Subcutaneous abdominal adipose tissue (tissue), 5 donors: ENCODE measurements at regions not wholly inside any gene's neighbourhood (a gene's known extent, or its start where the extent isn't known, plus 50 kb on each side); places are given as distances from the start of the nearest gene placed in this dataset.
A peak's percentile ranks its signal among the peaks of the same experiment; 100 is the strongest.

Experiments
- H3K27ac ChIP-seq: one replicate; pipeline ENCODE4 v1.7.0; 2013; ENCODE audit warnings: low read depth, mild to moderate bottlenecking, inconsistent platforms, low read length, moderate library complexity
- H3K27me3 ChIP-seq, 5 donors: one replicate each; pipeline ENCODE4 v1.7.0; 2013; ENCODE audit warnings: low read length in 5 of 5, inconsistent platforms in 1 of 5; ENCODE audit not compliant: control insufficient read depth in 5 of 5, insufficient read depth in 4 of 5
- H3K36me3 ChIP-seq, 5 donors: one replicate each; pipeline ENCODE4 v1.7.0; 2013; ENCODE audit warnings: low read length in 5 of 5; ENCODE audit not compliant: control insufficient read depth in 5 of 5, insufficient read depth in 5 of 5
- H3K4me1 ChIP-seq, 5 donors: one replicate each; pipeline ENCODE4 v1.7.0; 2013; ENCODE audit warnings: low read length in 5 of 5, mild to moderate bottlenecking in 3 of 5, moderate library complexity in 1 of 5; ENCODE audit not compliant: control insufficient read depth in 5 of 5, insufficient read depth in 5 of 5
- H3K4me3 ChIP-seq, 5 donors: one replicate each; pipeline ENCODE4 v1.7.0; 2013; ENCODE audit warnings: low read length in 5 of 5, low read depth in 1 of 5
- H3K9ac ChIP-seq, 5 donors: one replicate each; pipeline ENCODE4 v1.7.0; 2013; ENCODE audit warnings: low read length in 5 of 5, mild to moderate bottlenecking in 4 of 5, moderate library complexity in 3 of 5
- H3K9me3 ChIP-seq, 5 donors: one replicate each; pipeline ENCODE4 v1.7.0; 2013; ENCODE audit warnings: low read length in 5 of 5; ENCODE audit not compliant: control insufficient read depth in 5 of 5
- donor health status: healthy.
- donor health status: healthy.
- donor health status: healthy.
- donor health status: healthy.
- donor health status: healthy.

- no peaks in the 10 kb centered on the region for H3K27me3 ChIP-seq
- H3K27ac ChIP-seq = no peak overlapping the region
- no peak overlapping the region for H3K9ac ChIP-seq
- H3K9me3 ChIP-seq = peaks cover 0 to 3% (median 0%) of the 10 kb centered on the region in 5 donors
- H3K36me3 ChIP-seq = no peaks in the 10 kb centered on the region
- H3K4me3 ChIP-seq = no peak overlapping the region
- peaks cover 0 to 14% (median 3%) of the 10 kb centered on the region in 5 donors for H3K4me1 ChIP-seq
Measured at GRCh38 chr3:152547153-152547552, 278.4 kb downstream of the MBNL1 start.

- no peak overlapping the region for H3K27ac ChIP-seq
- H3K9me3 ChIP-seq = peaks cover 0 to under 1% (median 0%) of the 10 kb centered on the region in 5 donors
- H3K4me1 ChIP-seq = peaks cover 0 to 14% (median 3%) of the 10 kb centered on the region in 5 donors
Measured at GRCh38 chr3:152549263-152549662, 280.5 kb downstream of the MBNL1 start.

GRCh38 chr3:152550284-152550683 is 281.6 kb downstream of the MBNL1 start:
- Histone ChIP-seq H3K4me3 (no peak overlapping the region), H3K9me3 (no peaks in the 10 kb centered on the region), H3K36me3 (no peaks in the 10 kb centered on the region), H3K9ac (no peak overlapping the region), H3K4me1 (peaks cover 5 to 19% (median 8%) of the 10 kb centered on the region in 5 donors), H3K27ac (no peak overlapping the region), H3K27me3 (no peaks in the 10 kb centered on the region)

More at GRCh38 chr3:152549263-152549662, 280.5 kb downstream of the MBNL1 start:
- no peak overlapping the region for H3K4me3 ChIP-seq
- no peaks in the 10 kb centered on the region for H3K36me3 ChIP-seq
- H3K27me3 ChIP-seq = no peaks in the 10 kb centered on the region
- no peak overlapping the region for H3K9ac ChIP-seq

GRCh38 chr3:152554980-152555379 is 280.0 kb upstream of the P2RY1 start:
- Histone ChIP-seq H3K27ac (peak overlapping the region; percentile 92), H3K27me3 (no peaks in the 10 kb centered on the region), H3K9me3 (no peaks in the 10 kb centered on the region), H3K36me3 (no peaks in the 10 kb centered on the region), H3K9ac (no peak overlapping the region), H3K4me3 (no peak overlapping the region), H3K4me1 (peaks cover 6 to 42% (median 37%) of the 10 kb centered on the region in 5 donors)

GRCh38 chr3:152555666-152556291 is 279.2 kb upstream of the P2RY1 start:
- peak overlapping the region; percentile 92 for H3K27ac ChIP-seq
- no peaks in the 10 kb centered on the region for H3K27me3 ChIP-seq
- no peak overlapping the region for H3K4me3 ChIP-seq
- no peaks in the 10 kb centered on the region for H3K9me3 ChIP-seq
- peaks cover 6 to 42% (median 37%) of the 10 kb centered on the region in 5 donors for H3K4me1 ChIP-seq
- no peaks in the 10 kb centered on the region for H3K36me3 ChIP-seq
- no peak overlapping the region for H3K9ac ChIP-seq

GRCh38 chr3:152556731-152557254 is 278.1 kb upstream of the P2RY1 start:
- Histone ChIP-seq H3K9me3 (no peaks in the 10 kb centered on the region), H3K4me1 (peaks cover 6 to 42% (median 37%) of the 10 kb centered on the region in 5 donors), H3K4me3 (no peak overlapping the region), H3K27ac (peak overlapping the region; percentile 92), H3K27me3 (no peaks in the 10 kb centered on the region), H3K36me3 (no peaks in the 10 kb centered on the region), H3K9ac (peak overlapping the region in 1 of 5 donors; percentile 0)

- H3K27me3 ChIP-seq = no peaks in the 10 kb centered on the region
- no peaks in the 10 kb centered on the region for H3K9me3 ChIP-seq
- H3K9ac ChIP-seq = peak overlapping the region in 1 of 5 donors; percentile 53
- H3K4me3 ChIP-seq = no peak overlapping the region
- H3K36me3 ChIP-seq = no peaks in the 10 kb centered on the region
- peaks cover 6 to 42% (median 37%) of the 10 kb centered on the region in 5 donors for H3K4me1 ChIP-seq
- H3K27ac ChIP-seq = peak overlapping the region; percentile 92
Measured at GRCh38 chr3:152557302-152557999, 277.5 kb upstream of the P2RY1 start.

GRCh38 chr3:152558386-152558785 is 276.5 kb upstream of the P2RY1 start:
- Histone ChIP-seq H3K4me3 (no peak overlapping the region), H3K9ac (no peak overlapping the region), H3K4me1 (peaks cover 6 to 42% (median 37%) of the 10 kb centered on the region in 5 donors), H3K27me3 (no peaks in the 10 kb centered on the region), H3K27ac (peak overlapping the region; percentile 92), H3K9me3 (no peaks in the 10 kb centered on the region), H3K36me3 (no peaks in the 10 kb centered on the region)

- Histone ChIP-seq H3K27ac (no peak overlapping the region), H3K4me1 (peaks cover 6 to 42% (median 37%) of the 10 kb centered on the region in 5 donors), H3K4me3 (no peak overlapping the region), H3K27me3 (no peaks in the 10 kb centered on the region), H3K9ac (no peak overlapping the region), H3K9me3 (no peaks in the 10 kb centered on the region), H3K36me3 (no peaks in the 10 kb centered on the region)
Measured at GRCh38 chr3:152559246-152559645, 275.7 kb upstream of the P2RY1 start.

- Histone ChIP-seq H3K27ac (no peak overlapping the region), H3K9ac (no peak overlapping the region), H3K4me1 (peaks cover 0 to 4% (median 0%) of the 10 kb centered on the region in 5 donors), H3K36me3 (no peaks in the 10 kb centered on the region), H3K27me3 (no peaks in the 10 kb centered on the region), H3K9me3 (no peaks in the 10 kb centered on the region), H3K4me3 (no peak overlapping the region)
Measured at GRCh38 chr3:152564459-152564858, 270.5 kb upstream of the P2RY1 start.
